ENCODE measurements at regions not wholly inside any gene's neighbourhood (a gene's known extent, or its start where the extent isn't known, plus 50 kb on each side); places are given as distances from the start of the nearest gene placed in this dataset.
"Not testable (repeated sequence)": the region's sequence is repeated elsewhere in the genome, so short reads cannot be mapped to it uniquely, and the experiment has no call there.

DNA sequence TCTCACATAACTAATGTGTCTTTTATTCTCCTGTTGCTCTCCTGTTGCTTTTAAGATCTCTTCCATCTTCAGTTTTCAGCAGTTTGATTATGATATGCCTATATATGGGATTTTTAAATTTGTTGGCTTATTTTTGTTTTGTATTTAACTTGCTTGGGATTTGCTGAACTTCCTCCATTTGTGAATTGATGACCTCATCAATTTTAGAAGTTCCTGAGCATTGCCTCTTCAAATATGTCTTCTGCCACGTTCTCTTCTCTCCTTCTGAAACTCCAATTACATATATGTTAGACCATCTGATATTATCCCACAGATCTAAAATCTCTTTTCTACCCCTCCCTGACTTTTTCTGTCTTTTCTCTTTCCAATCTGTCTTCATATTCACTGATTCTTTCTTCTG is 86.6 kb downstream of the SYT15 start:
- TF ChIP-seq POLR2A (IDR thresholded peaks at IDR 0.05) = not testable (repeated sequence)
- TF ChIP-seq, protein P1, sequence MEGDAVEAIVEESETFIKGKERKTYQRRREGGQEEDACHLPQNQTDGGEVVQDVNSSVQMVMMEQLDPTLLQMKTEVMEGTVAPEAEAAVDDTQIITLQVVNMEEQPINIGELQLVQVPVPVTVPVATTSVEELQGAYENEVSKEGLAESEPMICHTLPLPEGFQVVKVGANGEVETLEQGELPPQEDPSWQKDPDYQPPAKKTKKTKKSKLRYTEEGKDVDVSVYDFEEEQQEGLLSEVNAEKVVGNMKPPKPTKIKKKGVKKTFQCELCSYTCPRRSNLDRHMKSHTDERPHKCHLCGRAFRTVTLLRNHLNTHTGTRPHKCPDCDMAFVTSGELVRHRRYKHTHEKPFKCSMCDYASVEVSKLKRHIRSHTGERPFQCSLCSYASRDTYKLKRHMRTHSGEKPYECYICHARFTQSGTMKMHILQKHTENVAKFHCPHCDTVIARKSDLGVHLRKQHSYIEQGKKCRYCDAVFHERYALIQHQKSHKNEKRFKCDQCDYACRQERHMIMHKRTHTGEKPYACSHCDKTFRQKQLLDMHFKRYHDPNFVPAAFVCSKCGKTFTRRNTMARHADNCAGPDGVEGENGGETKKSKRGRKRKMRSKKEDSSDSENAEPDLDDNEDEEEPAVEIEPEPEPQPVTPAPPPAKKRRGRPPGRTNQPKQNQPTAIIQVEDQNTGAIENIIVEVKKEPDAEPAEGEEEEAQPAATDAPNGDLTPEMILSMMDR (IDR thresholded peaks at IDR 0.05) = not testable (repeated sequence)
